Progenitor cell of endocrine pancreas (in vitro differentiated cells): ENCODE measurements at regions not wholly inside any gene's neighbourhood (a gene's known extent, or its start where the extent isn't known, plus 50 kb on each side); places are given as distances from the start of the nearest gene placed in this dataset.

Experiments used
- DNase-seq: peaks from one replicate; pipeline ENCODE4 v3.0.0; 2021; ENCODE audit warnings: low spot score; ENCODE audit not compliant: unreplicated experiment
- H3K27ac Mint-ChIP-seq: 2 replicates; pipeline ENCODE4 v1.8.0; 2021; ENCODE audit warnings: mild to moderate bottlenecking, moderate library complexity, mixed read lengths
- H3K27me3 Mint-ChIP-seq: 2 replicates; pipeline ENCODE4 v1.8.0; 2021; ENCODE audit warnings: mixed read lengths
- H3K36me3 Mint-ChIP-seq: 2 replicates; pipeline ENCODE4 v1.8.0; 2022; ENCODE audit warnings: mixed read lengths; ENCODE audit not compliant: insufficient read depth
- H3K4me1 Mint-ChIP-seq: 2 replicates; pipeline ENCODE4 v1.8.0; 2021; ENCODE audit warnings: low read depth, mixed read lengths
- H3K4me3 Mint-ChIP-seq: 2 replicates; pipeline ENCODE4 v1.8.0; 2021; ENCODE audit warnings: low read depth, mild to moderate bottlenecking, moderate library complexity, mixed read lengths
- H3K9me3 Mint-ChIP-seq: 2 replicates; pipeline ENCODE4 v1.8.0; 2021; ENCODE audit warnings: low read depth, mixed read lengths
- CTCF ChIP-seq: fragments of 200-600 bp; sonication (generic); IDR thresholded peaks from one replicate; pipeline ENCODE4 v1.5.0; 2021; ENCODE audit warnings: antibody characterized with exemption, mild to moderate bottlenecking; ENCODE audit not compliant: unreplicated experiment

GRCh38 chr2:126212735-126213134 lies 443.2 kb upstream of the GYPC start:
- DNase-seq = no peak
- Mint-ChIP-seq H3K9me3 (peaks cover 5% of the 10 kb centered on the region), H3K27me3 (no peaks in the 10 kb centered on the region), H3K4me1 (peaks cover 5% of the 10 kb centered on the region), H3K4me3 (no peak overlapping the region), H3K36me3 (no peaks in the 10 kb centered on the region), H3K27ac (no peak overlapping the region)
- no peak for TF ChIP-seq CTCF

- H3K9me3 Mint-ChIP-seq = peaks cover 7% of the 10 kb centered on the region
- no peak overlapping the region for H3K4me3 Mint-ChIP-seq
- no peak overlapping the region for H3K27ac Mint-ChIP-seq
- H3K27me3 Mint-ChIP-seq = no peaks in the 10 kb centered on the region
- no peaks in the 10 kb centered on the region for H3K4me1 Mint-ChIP-seq
- no peak for DNase-seq
- no peaks in the 10 kb centered on the region for H3K36me3 Mint-ChIP-seq
- no peak for TF ChIP-seq CTCF
Observed at GRCh38 chr2:126219081-126219480, 436.9 kb upstream of the GYPC start.

GRCh38 chr2:126220331-126220730 lies 435.6 kb upstream of the GYPC start:
- no peaks in the 10 kb centered on the region for H3K4me1 Mint-ChIP-seq
- no peak for TF ChIP-seq CTCF
- peaks cover 3% of the 10 kb centered on the region for H3K27me3 Mint-ChIP-seq
- H3K9me3 Mint-ChIP-seq = peaks cover 7% of the 10 kb centered on the region
- H3K4me3 Mint-ChIP-seq = no peak overlapping the region
- no peaks in the 10 kb centered on the region for H3K36me3 Mint-ChIP-seq
- DNase-seq = no peak
- no peak overlapping the region for H3K27ac Mint-ChIP-seq

GRCh38 chr2:126221506-126221905 lies 434.5 kb upstream of the GYPC start:
- Mint-ChIP-seq H3K4me1 (no peaks in the 10 kb centered on the region), H3K27me3 (peaks cover 3% of the 10 kb centered on the region), H3K27ac (no peak overlapping the region), H3K36me3 (no peaks in the 10 kb centered on the region), H3K9me3 (peaks cover 7% of the 10 kb centered on the region), H3K4me3 (no peak overlapping the region)
- TF ChIP-seq CTCF = no peak
- no peak for DNase-seq

- peaks cover 7% of the 10 kb centered on the region for H3K9me3 Mint-ChIP-seq
- H3K36me3 Mint-ChIP-seq = no peaks in the 10 kb centered on the region
- no peaks in the 10 kb centered on the region for H3K4me1 Mint-ChIP-seq
- H3K27ac Mint-ChIP-seq = no peak overlapping the region
- no peak for DNase-seq
- H3K4me3 Mint-ChIP-seq = no peak overlapping the region
- no peak for TF ChIP-seq CTCF
- H3K27me3 Mint-ChIP-seq = peaks cover 3% of the 10 kb centered on the region
Observed at GRCh38 chr2:126222278-126222677, 433.7 kb upstream of the GYPC start.
